Cardiac fibroblast (primary cell): ENCODE measurements at regions not wholly inside any gene's neighbourhood (a gene's known extent, or its start where the extent isn't known, plus 50 kb on each side); places are given as distances from the start of the nearest gene placed in this dataset.
"Not testable (repeated sequence)": the region's sequence is repeated elsewhere in the genome, so short reads cannot be mapped to it uniquely, and the experiment has no call there.

Source experiments
- DNase-seq, 2 donors: peaks; one replicate each; pipeline versions ENCODE4 v3.0.0 to v3.0.0-alpha.2; 2010; ENCODE audit warnings: low read depth in 2 of 2
- H3K4me3 ChIP-seq, 2 donors: replicated peaks in 1 of 2; 1 replicate in 1 of 2; 2 replicates in 1 of 2; pipeline ENCODE4 v1.5.1; 2011; ENCODE audit warnings: low read depth in 2 of 2, low read length in 2 of 2, mild to moderate bottlenecking in 2 of 2, moderate library complexity in 1 of 2
- TF ChIP-seq, protein P1 (sequence below): IDR thresholded peaks from one replicate; pipeline ENCODE4 v1.5.1; 2011; ENCODE audit warnings: low read depth, mild to moderate bottlenecking, low read length, inconsistent platforms

DNA sequence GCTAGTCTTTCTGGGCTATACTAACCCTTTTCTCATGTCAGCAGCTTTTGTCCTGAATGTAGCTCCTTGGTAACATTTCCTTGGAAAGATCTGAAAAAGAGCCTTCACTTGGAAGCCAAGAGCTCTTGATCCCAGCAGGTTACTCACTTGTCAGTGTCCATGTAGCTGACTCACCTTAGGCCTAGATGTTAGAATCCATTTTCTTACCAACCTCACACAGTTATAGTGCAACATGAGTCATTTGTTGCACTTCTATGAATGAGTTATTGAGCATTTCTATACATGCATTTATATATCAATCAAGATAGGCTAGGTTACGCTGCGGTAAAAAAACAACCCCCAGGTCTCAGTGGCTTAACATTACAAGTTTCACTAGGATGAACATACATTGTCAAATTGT lies 106.8 kb upstream of the SLC7A14 start:
- TF ChIP-seq, protein P1, sequence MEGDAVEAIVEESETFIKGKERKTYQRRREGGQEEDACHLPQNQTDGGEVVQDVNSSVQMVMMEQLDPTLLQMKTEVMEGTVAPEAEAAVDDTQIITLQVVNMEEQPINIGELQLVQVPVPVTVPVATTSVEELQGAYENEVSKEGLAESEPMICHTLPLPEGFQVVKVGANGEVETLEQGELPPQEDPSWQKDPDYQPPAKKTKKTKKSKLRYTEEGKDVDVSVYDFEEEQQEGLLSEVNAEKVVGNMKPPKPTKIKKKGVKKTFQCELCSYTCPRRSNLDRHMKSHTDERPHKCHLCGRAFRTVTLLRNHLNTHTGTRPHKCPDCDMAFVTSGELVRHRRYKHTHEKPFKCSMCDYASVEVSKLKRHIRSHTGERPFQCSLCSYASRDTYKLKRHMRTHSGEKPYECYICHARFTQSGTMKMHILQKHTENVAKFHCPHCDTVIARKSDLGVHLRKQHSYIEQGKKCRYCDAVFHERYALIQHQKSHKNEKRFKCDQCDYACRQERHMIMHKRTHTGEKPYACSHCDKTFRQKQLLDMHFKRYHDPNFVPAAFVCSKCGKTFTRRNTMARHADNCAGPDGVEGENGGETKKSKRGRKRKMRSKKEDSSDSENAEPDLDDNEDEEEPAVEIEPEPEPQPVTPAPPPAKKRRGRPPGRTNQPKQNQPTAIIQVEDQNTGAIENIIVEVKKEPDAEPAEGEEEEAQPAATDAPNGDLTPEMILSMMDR: no peak
- H3K4me3 ChIP-seq: no peak overlapping the region
- DNase-seq: peak in 1 of 2 donors; percentile 40

GRCh38 chr3:170690661-170690981 lies 104.7 kb upstream of the SLC7A14 start:
- no peak overlapping the region for H3K4me3 ChIP-seq
- TF ChIP-seq, protein P1: no peak

GRCh38 chr3:170689893-170690660 lies 104.2 kb upstream of the SLC7A14 start:
- H3K4me3 ChIP-seq: no peak overlapping the region
- TF ChIP-seq, protein P1: peak; percentile 79
- DNase-seq: peak; percentile 41 to 70

More at GRCh38 chr3:170690661-170690981, 104.7 kb upstream of the SLC7A14 start:
- DNase-seq: no peak

DNA sequence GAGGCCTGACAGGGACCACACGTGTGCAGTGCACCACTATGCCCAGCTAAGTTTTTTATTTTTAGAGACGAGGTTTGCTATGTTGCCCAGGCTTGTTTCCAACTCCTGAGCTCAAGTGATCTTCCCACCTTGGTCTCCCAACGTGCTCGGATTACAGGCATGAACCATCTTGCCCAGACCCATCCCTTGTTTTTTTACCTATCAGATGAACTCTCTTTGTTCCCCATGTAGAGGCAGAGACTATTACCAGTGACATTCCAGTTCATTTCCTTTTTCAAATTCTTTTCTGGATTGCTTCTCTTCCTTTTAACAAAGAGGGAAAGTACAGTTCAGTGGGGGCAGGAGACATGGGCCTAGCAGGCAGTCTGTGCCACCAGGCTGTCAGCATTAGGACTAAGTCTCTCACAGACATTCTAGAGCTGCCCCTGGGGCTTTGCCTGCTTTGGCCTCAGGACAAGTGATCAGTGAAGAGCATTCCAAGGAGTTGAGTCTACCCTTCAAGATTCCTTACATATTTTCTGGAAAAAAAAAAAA lies 103.5 kb upstream of the SLC7A14 start:
- peak; percentile 93 to 95 for DNase-seq
- no peak overlapping the region for H3K4me3 ChIP-seq
- TF ChIP-seq, protein P1: no peak

DNA sequence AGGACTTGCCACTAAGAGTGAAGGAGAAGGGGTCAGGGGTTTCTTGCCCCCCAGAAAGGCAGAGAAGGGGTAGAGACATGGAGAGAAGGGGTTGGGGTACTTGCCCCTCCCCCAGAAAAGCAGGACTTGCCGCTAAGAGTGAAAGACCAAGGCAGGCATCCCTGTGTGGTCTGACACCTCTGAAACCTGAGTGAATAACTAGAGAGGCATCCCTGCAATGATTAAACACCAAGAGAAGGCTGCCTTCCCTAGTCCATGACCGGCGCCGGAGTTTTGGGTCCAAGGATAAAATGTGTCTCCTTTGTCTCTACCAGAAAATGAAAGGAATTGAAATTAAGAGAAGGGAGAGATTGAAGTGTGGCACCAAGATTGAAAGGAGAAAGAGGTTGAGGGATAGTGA lies 102.3 kb upstream of the SLC7A14 start:
- not testable (repeated sequence) for H3K4me3 ChIP-seq, DNase-seq

GRCh38 chr3:170680593-170680992 lies 94.7 kb upstream of the SLC7A14 start:
- TF ChIP-seq, protein P1: no peak
- H3K4me3 ChIP-seq: no peak overlapping the region
- no peak for DNase-seq

DNA sequence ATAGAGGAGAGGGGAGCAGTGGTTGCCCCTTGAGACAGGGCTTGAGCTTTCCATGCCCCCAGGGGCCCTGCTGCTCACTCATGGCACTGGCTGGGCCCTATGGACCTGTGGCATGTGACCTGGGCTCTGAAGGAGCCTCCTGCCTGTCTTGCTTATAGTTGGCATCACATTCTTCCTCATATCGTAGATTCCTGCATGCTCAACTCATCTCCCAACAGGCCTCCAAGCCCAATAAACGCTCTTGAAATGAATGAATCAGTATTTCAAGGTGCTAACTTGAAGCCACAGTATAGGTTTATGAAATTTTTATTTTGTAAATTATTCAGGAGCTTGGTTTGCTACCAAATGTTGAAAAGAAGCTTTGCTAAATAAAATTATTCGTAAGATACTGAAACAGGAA lies 93.3 kb upstream of the SLC7A14 start:
- peak in 1 of 2 donors; percentile 15 for DNase-seq
- TF ChIP-seq, protein P1: no peak
- H3K4me3 ChIP-seq: no peak overlapping the region
